ENCODE measurements at regions not wholly inside any gene's neighbourhood (a gene's known extent, or its start where the extent isn't known, plus 50 kb on each side); places are given as distances from the start of the nearest gene placed in this dataset.

- DNase-seq (ENCODE audit: low spot score) (no peak), ATAC-seq (no peak)
- Mint-ChIP-seq H3K9me3 (peaks cover 33% of the 10 kb centered on the region), H3K4me1 (no peaks in the 10 kb centered on the region), H3K4me3 (no peak overlapping the region), H3K36me3 (peaks cover 13% of the 10 kb centered on the region), H3K27ac (no peak overlapping the region), H3K27me3 (ENCODE audit: low read depth) (no peaks in the 10 kb centered on the region)
- CTCF ChIA-PET: no interaction called here
- POLR2A ChIA-PET: no interaction called here
- TF ChIP-seq ZMAT4 (CRISPR knock-in tag; IDR thresholded peaks at IDR 0.05): no peak
- TF ChIP-seq, protein P1, sequence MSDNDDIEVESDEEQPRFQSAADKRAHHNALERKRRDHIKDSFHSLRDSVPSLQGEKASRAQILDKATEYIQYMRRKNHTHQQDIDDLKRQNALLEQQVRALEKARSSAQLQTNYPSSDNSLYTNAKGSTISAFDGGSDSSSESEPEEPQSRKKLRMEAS (CRISPR knock-in tag; IDR thresholded peaks at IDR 0.05): no peak
- TF ChIP-seq CREB1 (CRISPR knock-in tag; IDR thresholded peaks at IDR 0.05): no peak
- TF ChIP-seq, protein P2, sequence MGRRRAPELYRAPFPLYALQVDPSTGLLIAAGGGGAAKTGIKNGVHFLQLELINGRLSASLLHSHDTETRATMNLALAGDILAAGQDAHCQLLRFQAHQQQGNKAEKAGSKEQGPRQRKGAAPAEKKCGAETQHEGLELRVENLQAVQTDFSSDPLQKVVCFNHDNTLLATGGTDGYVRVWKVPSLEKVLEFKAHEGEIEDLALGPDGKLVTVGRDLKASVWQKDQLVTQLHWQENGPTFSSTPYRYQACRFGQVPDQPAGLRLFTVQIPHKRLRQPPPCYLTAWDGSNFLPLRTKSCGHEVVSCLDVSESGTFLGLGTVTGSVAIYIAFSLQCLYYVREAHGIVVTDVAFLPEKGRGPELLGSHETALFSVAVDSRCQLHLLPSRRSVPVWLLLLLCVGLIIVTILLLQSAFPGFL (CRISPR knock-in tag; IDR thresholded peaks at IDR 0.05; ENCODE audit: borderline replicate concordance): no peak
- TF ChIP-seq FOXP1 (CRISPR knock-in tag; IDR thresholded peaks at IDR 0.05; ENCODE audit: borderline replicate concordance): no peak
- no peak for TF ChIP-seq ZNF396 (CRISPR knock-in tag; IDR thresholded peaks at IDR 0.05; ENCODE audit: borderline replicate concordance)
- no peak for TF ChIP-seq ZNF138 (CRISPR knock-in tag; conservative IDR thresholded peaks at IDR 0.05)
- TF ChIP-seq STAT6 (CRISPR knock-in tag; conservative IDR thresholded peaks at IDR 0.05; ENCODE audit: low read depth): no peak
- TF ChIP-seq ZNF121 (CRISPR knock-in tag; IDR thresholded peaks at IDR 0.05): no peak
- no peak for TF ChIP-seq ATF1 (CRISPR knock-in tag; IDR thresholded peaks at IDR 0.05)
- no peak for TF ChIP-seq GTF2I (CRISPR knock-in tag; conservative IDR thresholded peaks at IDR 0.05)
- no peak for TF ChIP-seq ATF6 (CRISPR knock-in tag; IDR thresholded peaks at IDR 0.05)
Observed at GRCh38 chr13:39886336-39886735, 230.9 kb downstream of the COG6 start.

DNA sequence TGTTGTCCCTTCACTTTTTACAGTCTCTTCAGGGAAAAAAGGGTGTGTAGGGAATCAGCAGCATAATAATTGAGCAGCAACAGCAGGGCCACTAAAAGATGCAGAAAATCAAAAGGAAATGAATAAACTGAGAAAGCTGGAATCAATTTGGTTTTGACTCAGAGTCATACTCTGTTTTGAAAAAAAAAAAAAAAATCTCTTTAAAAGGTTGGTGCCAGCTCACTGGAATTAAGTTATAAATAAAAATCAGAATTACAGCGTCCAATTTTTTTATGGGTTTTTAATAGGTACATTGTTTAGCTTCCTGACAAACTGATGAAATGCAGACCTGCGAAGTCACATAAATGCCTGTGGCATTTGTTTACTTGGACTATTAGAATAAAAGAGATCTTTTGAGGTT is 231.9 kb downstream of the COG6 start:
- ATAC-seq: no peak
- CTCF ChIA-PET: no interaction called here
- Mint-ChIP-seq H3K36me3 (peaks cover 13% of the 10 kb centered on the region), H3K4me1 (no peaks in the 10 kb centered on the region), H3K27ac (no peak overlapping the region), H3K9me3 (peaks cover 33% of the 10 kb centered on the region), H3K4me3 (no peak overlapping the region), H3K27me3 (ENCODE audit: low read depth) (no peaks in the 10 kb centered on the region)
- no peak for DNase-seq (ENCODE audit: low spot score)
- POLR2A ChIA-PET: no interaction called here
- TF ChIP-seq TEAD4 (CRISPR knock-in tag; IDR thresholded peaks at IDR 0.05) (no peak), HMGA2 (CRISPR knock-in tag; IDR thresholded peaks at IDR 0.05) (no peak), ZNF317 (CRISPR knock-in tag; IDR thresholded peaks at IDR 0.05; ENCODE audit: borderline replicate concordance, low read depth) (no peak), JAZF1 (CRISPR knock-in tag; IDR thresholded peaks at IDR 0.05) (no peak), ARID4B (CRISPR knock-in tag; IDR thresholded peaks at IDR 0.05; ENCODE audit: borderline replicate concordance) (no peak), SOX15 (CRISPR knock-in tag; IDR thresholded peaks at IDR 0.05) (no peak), ZMAT4 (CRISPR knock-in tag; IDR thresholded peaks at IDR 0.05) (no peak), CREB1 (CRISPR knock-in tag; IDR thresholded peaks at IDR 0.05) (no peak), ZNF512 (CRISPR knock-in tag; IDR thresholded peaks at IDR 0.05; ENCODE audit: borderline replicate concordance) (no peak), NFATC4 (CRISPR knock-in tag; IDR thresholded peaks at IDR 0.05) (no peak)
- TF ChIP-seq, protein P3, sequence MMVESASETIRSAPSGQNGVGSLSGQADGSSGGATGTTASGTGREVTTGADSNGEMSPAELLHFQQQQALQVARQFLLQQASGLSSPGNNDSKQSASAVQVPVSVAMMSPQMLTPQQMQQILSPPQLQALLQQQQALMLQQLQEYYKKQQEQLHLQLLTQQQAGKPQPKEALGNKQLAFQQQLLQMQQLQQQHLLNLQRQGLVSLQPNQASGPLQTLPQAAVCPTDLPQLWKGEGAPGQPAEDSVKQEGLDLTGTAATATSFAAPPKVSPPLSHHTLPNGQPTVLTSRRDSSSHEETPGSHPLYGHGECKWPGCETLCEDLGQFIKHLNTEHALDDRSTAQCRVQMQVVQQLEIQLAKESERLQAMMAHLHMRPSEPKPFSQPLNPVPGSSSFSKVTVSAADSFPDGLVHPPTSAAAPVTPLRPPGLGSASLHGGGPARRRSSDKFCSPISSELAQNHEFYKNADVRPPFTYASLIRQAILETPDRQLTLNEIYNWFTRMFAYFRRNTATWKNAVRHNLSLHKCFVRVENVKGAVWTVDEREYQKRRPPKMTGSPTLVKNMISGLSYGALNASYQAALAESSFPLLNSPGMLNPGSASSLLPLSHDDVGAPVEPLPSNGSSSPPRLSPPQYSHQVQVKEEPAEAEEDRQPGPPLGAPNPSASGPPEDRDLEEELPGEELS (CRISPR knock-in tag; IDR thresholded peaks at IDR 0.05): no peak
